Breast epithelium (tissue), 4 donors: ENCODE measurements at regions not wholly inside any gene's neighbourhood (a gene's known extent, or its start where the extent isn't known, plus 50 kb on each side); places are given as distances from the start of the nearest gene placed in this dataset.

Experiments
- DNase-seq, 2 donors: peaks; one replicate each; pipeline ENCODE4 v3.0.0-alpha.2; 2019; ENCODE audit warnings: low spot score in 2 of 2
- H3K27ac ChIP-seq, 2 donors: fragments of 200-600 bp; sonication (generic) in 1 of 2; one replicate each; pipeline ENCODE4 v1.5.1; 2016 to 2019; ENCODE audit warnings: mild to moderate bottlenecking in 1 of 2
- H3K27me3 ChIP-seq, 2 donors: fragments of 200-600 bp; sonication (generic) in 1 of 2; one replicate each; pipeline versions ENCODE4 v1.5.1 to v1.6.0; 2017 to 2019; ENCODE audit warnings: control low read depth in 1 of 2, mild to moderate bottlenecking in 1 of 2
- H3K36me3 ChIP-seq: fragments of 200-600 bp; one replicate; pipeline ENCODE4 v1.5.1; 2019
- H3K4me1 ChIP-seq, 2 donors: fragments of 200-600 bp; sonication (generic); one replicate each; pipeline ENCODE4 v1.5.1; 2016 to 2019; ENCODE audit warnings: control low read depth in 1 of 2
- H3K4me3 ChIP-seq, 3 donors: fragments of 200-600 bp; sonication (generic); 1 replicate in 2 of 3; 2 replicates in 1 of 3; pipeline ENCODE4 v1.5.1; 2016 to 2019; ENCODE audit warnings: mild to moderate bottlenecking in 3 of 3, moderate library complexity in 2 of 3
- H3K9me3 ChIP-seq, 2 donors: fragments of 200-600 bp; sonication (generic) in 1 of 2; one replicate each; pipeline ENCODE4 v1.5.1; 2016 to 2019; ENCODE audit warnings: control low read depth in 1 of 2
- POLR2A ChIP-seq: fragments of 450-650 bp; IDR thresholded peaks from one replicate; pipeline ENCODE4 v1.6.1; 2016; ENCODE audit warnings: antibody characterized with exemption, mild to moderate bottlenecking, moderate library complexity
- POLR2AphosphoS5 ChIP-seq, 3 donors: sonication (generic); formaldehyde crosslinking; IDR thresholded peaks; one replicate each; pipeline ENCODE4 v1.6.1; 2017; ENCODE audit warnings: antibody characterized with exemption in 3 of 3
- intact Hi-C: fragments of 100-400 bp; cut with DNase I; formaldehyde crosslinking; loops from one replicate; pipeline ENCODE4 v1.15.1; 2023; ENCODE audit warnings: low total_unique reads
- TF ChIP-seq, protein P1 (sequence below), 3 donors: fragments of 450-650 bp; IDR thresholded peaks; one replicate each; pipeline ENCODE4 v1.5.1; 2016 to 2017; ENCODE audit warnings: antibody characterized with exemption in 3 of 3, mild to moderate bottlenecking in 3 of 3, moderate library complexity in 3 of 3

DNA sequence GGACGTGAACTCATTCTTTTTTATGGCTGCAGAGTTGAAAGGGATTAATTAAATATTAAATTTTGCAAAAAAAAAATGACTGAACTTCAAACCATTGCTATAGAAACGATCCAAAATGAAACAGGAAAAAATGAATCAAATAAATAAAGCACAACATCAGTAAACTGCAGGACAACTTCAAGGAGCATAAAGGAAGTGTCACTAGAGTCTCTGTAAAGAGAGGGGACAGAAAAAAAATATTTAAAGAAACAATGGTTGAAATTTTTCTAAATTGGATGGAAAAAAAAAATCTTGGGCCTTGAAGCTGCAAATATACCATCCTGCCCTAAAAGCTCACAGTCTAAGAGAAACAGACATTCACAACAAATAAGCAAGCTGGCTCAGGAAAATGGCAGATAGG is 339.3 kb upstream of the INTU start:
- Histone ChIP-seq H3K4me1 (no peaks in the 10 kb centered on the region), H3K36me3 (no peaks in the 10 kb centered on the region)
- TF ChIP-seq POLR2A (no peak), POLR2AphosphoS5 (IDR thresholded peaks at IDR 0.05) (no peak)
- TF ChIP-seq, protein P1, sequence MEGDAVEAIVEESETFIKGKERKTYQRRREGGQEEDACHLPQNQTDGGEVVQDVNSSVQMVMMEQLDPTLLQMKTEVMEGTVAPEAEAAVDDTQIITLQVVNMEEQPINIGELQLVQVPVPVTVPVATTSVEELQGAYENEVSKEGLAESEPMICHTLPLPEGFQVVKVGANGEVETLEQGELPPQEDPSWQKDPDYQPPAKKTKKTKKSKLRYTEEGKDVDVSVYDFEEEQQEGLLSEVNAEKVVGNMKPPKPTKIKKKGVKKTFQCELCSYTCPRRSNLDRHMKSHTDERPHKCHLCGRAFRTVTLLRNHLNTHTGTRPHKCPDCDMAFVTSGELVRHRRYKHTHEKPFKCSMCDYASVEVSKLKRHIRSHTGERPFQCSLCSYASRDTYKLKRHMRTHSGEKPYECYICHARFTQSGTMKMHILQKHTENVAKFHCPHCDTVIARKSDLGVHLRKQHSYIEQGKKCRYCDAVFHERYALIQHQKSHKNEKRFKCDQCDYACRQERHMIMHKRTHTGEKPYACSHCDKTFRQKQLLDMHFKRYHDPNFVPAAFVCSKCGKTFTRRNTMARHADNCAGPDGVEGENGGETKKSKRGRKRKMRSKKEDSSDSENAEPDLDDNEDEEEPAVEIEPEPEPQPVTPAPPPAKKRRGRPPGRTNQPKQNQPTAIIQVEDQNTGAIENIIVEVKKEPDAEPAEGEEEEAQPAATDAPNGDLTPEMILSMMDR (IDR thresholded peaks at IDR 0.05) = no peak

DNA sequence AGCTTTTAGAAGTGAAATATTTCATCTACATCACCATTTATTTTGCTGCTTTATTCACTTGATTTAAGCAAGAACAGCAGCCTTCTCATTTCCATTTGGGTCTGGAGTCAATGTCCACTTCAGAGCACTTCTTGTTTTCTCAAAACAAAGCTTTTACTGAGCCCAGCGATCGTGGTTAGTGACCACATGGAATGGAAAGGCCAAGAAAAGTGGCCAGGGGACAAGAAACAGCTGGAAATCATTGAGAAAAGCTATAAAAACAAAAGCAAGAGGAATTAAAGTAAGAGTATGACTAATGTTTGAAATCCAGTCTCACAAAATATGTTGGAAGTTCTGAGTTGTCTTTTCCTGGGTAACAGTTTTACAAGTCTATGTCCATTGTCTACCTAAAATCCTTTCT is 328.4 kb upstream of the INTU start:
- Histone ChIP-seq H3K36me3 (no peaks in the 10 kb centered on the region), H3K27me3 (no peaks in the 10 kb centered on the region), H3K4me1 (no peaks in the 10 kb centered on the region), H3K4me3 (no peak overlapping the region), H3K9me3 (peaks cover 0 to 4% of the 10 kb centered on the region in 2 donors), H3K27ac (no peak overlapping the region)
- TF ChIP-seq POLR2AphosphoS5 (IDR thresholded peaks at IDR 0.05) = no peak
- TF ChIP-seq, protein P1 (IDR thresholded peaks at IDR 0.05) = no peak
- no peak for TF ChIP-seq POLR2A
- intact Hi-C loops = no loop called here
- no peak for DNase-seq

More for the DNA sequence above, 339.3 kb upstream of the INTU start:
- H3K27me3 ChIP-seq = no peaks in the 10 kb centered on the region
- peaks cover 14 to 32% of the 10 kb centered on the region in 2 donors for H3K9me3 ChIP-seq
- no peak overlapping the region for H3K27ac ChIP-seq
- intact Hi-C loops = no loop called here
- no peak for DNase-seq
- no peak overlapping the region for H3K4me3 ChIP-seq

DNA sequence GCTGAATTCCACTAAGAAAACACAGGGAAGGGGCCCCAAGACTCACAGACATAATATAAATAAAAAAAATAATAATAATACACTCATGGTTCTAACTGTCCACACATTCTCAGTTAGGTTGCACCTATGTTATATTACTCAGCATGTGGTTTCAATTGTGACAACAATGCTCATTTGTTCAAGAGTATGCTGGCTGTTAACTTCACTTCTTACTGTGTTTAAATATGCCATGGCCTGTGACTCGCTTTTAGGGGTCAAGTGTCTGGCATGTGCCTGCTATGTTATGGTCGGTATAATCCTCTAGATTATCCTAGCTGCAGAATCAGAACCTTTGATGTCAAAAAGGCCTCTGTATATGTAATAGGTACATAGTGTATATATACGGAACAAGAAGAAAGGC is 324.8 kb upstream of the INTU start:
- H3K9me3 ChIP-seq = peaks cover 7 to 9% of the 10 kb centered on the region in 2 donors
- DNase-seq = no peak
- H3K36me3 ChIP-seq = no peaks in the 10 kb centered on the region
- TF ChIP-seq POLR2AphosphoS5 (IDR thresholded peaks at IDR 0.05) = no peak
- TF ChIP-seq POLR2A = no peak
- TF ChIP-seq, protein P1 (IDR thresholded peaks at IDR 0.05) = no peak
- no peaks in the 10 kb centered on the region for H3K27me3 ChIP-seq
- H3K27ac ChIP-seq = no peak overlapping the region
- no peaks in the 10 kb centered on the region for H3K4me1 ChIP-seq
- H3K4me3 ChIP-seq = no peak overlapping the region
- intact Hi-C loops = no loop called here

DNA sequence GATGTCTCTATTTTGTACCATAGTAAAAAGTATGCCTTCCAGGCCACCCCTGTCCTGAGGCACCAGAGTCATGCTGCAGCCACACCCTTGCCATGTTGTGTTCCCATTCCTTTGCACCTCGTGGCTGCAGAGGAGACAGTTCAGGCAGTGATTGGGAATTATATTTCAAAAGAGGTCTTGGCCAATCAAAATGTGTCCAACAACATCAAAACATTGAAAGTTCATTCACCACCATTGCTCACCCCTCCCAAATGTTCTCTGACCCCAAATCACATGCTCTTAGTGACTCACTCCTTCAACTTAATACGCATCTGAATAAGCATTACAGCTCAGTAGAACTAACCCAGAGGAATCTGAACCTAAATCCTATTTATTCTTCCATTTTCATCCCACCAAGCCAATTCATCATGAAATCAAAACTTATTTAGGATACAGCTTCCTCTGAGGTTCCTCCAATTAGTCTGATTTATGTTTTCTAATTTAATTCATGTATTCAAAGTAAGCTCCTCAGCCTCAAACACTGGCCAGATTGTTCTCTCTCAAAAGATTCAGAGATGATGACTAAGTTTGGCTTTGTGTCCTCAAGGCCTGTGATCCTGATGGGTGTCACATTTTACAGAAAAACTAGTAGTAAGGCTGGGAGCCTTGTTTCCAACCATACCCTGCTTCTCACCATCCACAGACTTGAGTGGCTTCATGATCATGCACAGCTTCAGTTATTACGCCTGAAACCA is 323.2 kb upstream of the INTU start:
- no peaks in the 10 kb centered on the region for H3K4me1 ChIP-seq
- TF ChIP-seq, protein P1 (IDR thresholded peaks at IDR 0.05) = no peak
- TF ChIP-seq POLR2A (no peak), POLR2AphosphoS5 (IDR thresholded peaks at IDR 0.05) (no peak)
- peak overlapping the region in 1 of 2 donors; percentile 12 for H3K27ac ChIP-seq
- DNase-seq = no peak
- no peaks in the 10 kb centered on the region for H3K27me3 ChIP-seq
- H3K9me3 ChIP-seq = peaks cover 10 to 20% of the 10 kb centered on the region in 2 donors
- H3K4me3 ChIP-seq = no peak overlapping the region
- intact Hi-C loops = no loop called here
- H3K36me3 ChIP-seq = no peaks in the 10 kb centered on the region

DNA sequence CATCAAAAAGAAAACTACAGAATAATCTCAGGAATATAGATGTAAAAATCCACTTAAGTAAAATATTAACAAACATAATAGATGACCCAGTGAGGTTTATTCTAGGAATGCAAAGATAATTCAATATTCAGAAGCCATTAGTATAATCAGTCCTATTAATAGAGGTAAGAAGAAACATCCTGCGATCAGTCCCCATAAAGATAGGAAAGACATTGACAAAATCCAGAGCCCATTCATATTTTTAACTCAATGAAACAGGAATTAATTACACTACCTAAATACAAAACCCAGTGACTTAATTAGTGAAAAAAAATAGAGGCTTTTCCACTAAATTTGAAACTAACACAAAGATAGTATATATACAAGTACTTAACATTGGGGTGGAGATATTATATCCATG is 321.4 kb upstream of the INTU start:
- no peak overlapping the region for H3K4me3 ChIP-seq
- H3K27me3 ChIP-seq = no peaks in the 10 kb centered on the region
- no peak for TF ChIP-seq POLR2AphosphoS5 (IDR thresholded peaks at IDR 0.05)
- TF ChIP-seq, protein P1 (IDR thresholded peaks at IDR 0.05) = no peak
- no peak for TF ChIP-seq POLR2A
- no peaks in the 10 kb centered on the region for H3K36me3 ChIP-seq
- no peak for DNase-seq
- intact Hi-C loops = no loop called here
- H3K27ac ChIP-seq = no peak overlapping the region
- H3K4me1 ChIP-seq = no peaks in the 10 kb centered on the region
- H3K9me3 ChIP-seq = peaks cover 10 to 20% of the 10 kb centered on the region in 2 donors
